ENCODE measurements at regions not wholly inside any gene's neighbourhood (a gene's known extent, or its start where the extent isn't known, plus 50 kb on each side); places are given as distances from the start of the nearest gene placed in this dataset.

DNA sequence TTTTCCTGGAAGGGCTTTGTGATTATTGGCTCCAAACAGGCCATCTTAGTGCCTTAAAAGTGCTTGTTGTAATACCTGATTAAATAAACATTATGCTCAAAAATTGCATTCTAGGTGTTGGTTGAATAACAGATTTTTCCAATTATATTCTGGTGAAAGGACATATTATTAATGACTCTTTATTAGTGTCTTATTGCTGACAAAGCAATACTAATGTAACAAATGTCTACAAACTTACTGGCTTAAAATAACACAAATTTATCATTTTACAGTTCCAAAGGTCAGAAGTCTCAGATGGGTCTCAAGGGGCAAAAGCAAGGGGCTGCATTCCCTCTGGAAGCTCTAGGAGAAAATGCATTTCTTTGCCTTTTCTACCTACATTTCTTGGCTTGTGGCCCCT is 86.9 kb upstream of the CPM start:
- H4K20me1 ChIP-seq (ENCODE audit: insufficient read depth, low read length), result no peaks in the 10 kb centered on the region
- no peaks in the 10 kb centered on the region for H3K79me2 ChIP-seq (ENCODE audit: insufficient read depth, low read depth, low read length)
- no peak for DNase-seq (ENCODE audit: low spot score)
- H3K4me2 ChIP-seq (ENCODE audit: low read length), result no peak overlapping the region
- H3K9me3 ChIP-seq (ENCODE audit: low read length), result no peaks in the 10 kb centered on the region
- no peak for TF ChIP-seq EZH2phosphoT487 (IDR thresholded peaks at IDR 0.05; ENCODE audit: borderline replicate concordance, low read depth, low read length)
- TF ChIP-seq, protein P1, sequence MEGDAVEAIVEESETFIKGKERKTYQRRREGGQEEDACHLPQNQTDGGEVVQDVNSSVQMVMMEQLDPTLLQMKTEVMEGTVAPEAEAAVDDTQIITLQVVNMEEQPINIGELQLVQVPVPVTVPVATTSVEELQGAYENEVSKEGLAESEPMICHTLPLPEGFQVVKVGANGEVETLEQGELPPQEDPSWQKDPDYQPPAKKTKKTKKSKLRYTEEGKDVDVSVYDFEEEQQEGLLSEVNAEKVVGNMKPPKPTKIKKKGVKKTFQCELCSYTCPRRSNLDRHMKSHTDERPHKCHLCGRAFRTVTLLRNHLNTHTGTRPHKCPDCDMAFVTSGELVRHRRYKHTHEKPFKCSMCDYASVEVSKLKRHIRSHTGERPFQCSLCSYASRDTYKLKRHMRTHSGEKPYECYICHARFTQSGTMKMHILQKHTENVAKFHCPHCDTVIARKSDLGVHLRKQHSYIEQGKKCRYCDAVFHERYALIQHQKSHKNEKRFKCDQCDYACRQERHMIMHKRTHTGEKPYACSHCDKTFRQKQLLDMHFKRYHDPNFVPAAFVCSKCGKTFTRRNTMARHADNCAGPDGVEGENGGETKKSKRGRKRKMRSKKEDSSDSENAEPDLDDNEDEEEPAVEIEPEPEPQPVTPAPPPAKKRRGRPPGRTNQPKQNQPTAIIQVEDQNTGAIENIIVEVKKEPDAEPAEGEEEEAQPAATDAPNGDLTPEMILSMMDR (conservative IDR thresholded peaks at IDR 0.05; ENCODE audit: low read length), result no peak
- H3K4me3 ChIP-seq (ENCODE audit: low read depth, low read length, poor library complexity, severe bottlenecking), result no peak overlapping the region
- no TSS peak for BruUV-seq (replicated peaks)
- H2AFZ ChIP-seq (ENCODE audit: low read length), result no peak overlapping the region
- CTCF ChIA-PET (ENCODE audit: unreplicated experiment), result no interaction called here
- no peaks in the 10 kb centered on the region for H3K36me3 ChIP-seq (ENCODE audit: insufficient read depth, low read length)
- POLR2A ChIA-PET, result interaction anchor here (2.5 kb wide), 1 partner anchor 12 kb away, joined by 8 read pairs; no protein-coding TSS in a partner anchor
- intact Hi-C loops (cut with micrococcal nuclease; ENCODE audit: unreplicated experiment), result no loop called here
- no peak overlapping the region for H3K27ac ChIP-seq (ENCODE audit: low read depth, low read length, poor library complexity, severe bottlenecking)
- H3K9me2 ChIP-seq (ENCODE audit: insufficient read depth, low read length), result no peaks in the 10 kb centered on the region
- H3K4me1 ChIP-seq (ENCODE audit: insufficient read depth, low read length, poor library complexity, severe bottlenecking), result no peaks in the 10 kb centered on the region

- Histone ChIP-seq H3K9me3 (ENCODE audit: low read length) (no peaks in the 10 kb centered on the region), H3K4me1 (ENCODE audit: insufficient read depth, low read length, poor library complexity, severe bottlenecking) (no peaks in the 10 kb centered on the region), H2AFZ (ENCODE audit: low read length) (no peak overlapping the region), H3K9me2 (ENCODE audit: insufficient read depth, low read length) (no peaks in the 10 kb centered on the region), H3K36me3 (ENCODE audit: insufficient read depth, low read length) (no peaks in the 10 kb centered on the region), H3K4me2 (ENCODE audit: low read length) (no peak overlapping the region), H3K79me2 (ENCODE audit: insufficient read depth, low read depth, low read length) (no peaks in the 10 kb centered on the region), H4K20me1 (ENCODE audit: insufficient read depth, low read length) (no peaks in the 10 kb centered on the region), H3K27ac (ENCODE audit: low read depth, low read length, poor library complexity, severe bottlenecking) (no peak overlapping the region), H3K4me3 (ENCODE audit: low read depth, low read length, poor library complexity, severe bottlenecking) (no peak overlapping the region)
- intact Hi-C loops (cut with micrococcal nuclease; ENCODE audit: unreplicated experiment), result no loop called here
- DNase-seq (ENCODE audit: low spot score), result no peak
- POLR2A ChIA-PET, result interaction anchor here (1.2 to 1.3 kb wide), 2 partner anchors 9 to 14 kb away, joined by 3 to 6 read pairs; no protein-coding TSS in a partner anchor
- CTCF ChIA-PET (ENCODE audit: unreplicated experiment), result no interaction called here
- no TSS peak for BruUV-seq (replicated peaks)
- TF ChIP-seq, protein P1 (conservative IDR thresholded peaks at IDR 0.05; ENCODE audit: low read length), result no peak
- no peak for TF ChIP-seq EZH2phosphoT487 (IDR thresholded peaks at IDR 0.05; ENCODE audit: borderline replicate concordance, low read depth, low read length)
Observed at GRCh38 chr12:69022674-69023073, 89.7 kb upstream of the CPM start.

GRCh38 chr12:69023840-69024239 is 90.9 kb upstream of the CPM start:
- TF ChIP-seq EZH2phosphoT487 (IDR thresholded peaks at IDR 0.05; ENCODE audit: borderline replicate concordance, low read depth, low read length), result no peak
- TF ChIP-seq, protein P1 (conservative IDR thresholded peaks at IDR 0.05; ENCODE audit: low read length), result no peak
- no TSS peak for BruUV-seq (replicated peaks)
- H3K27ac ChIP-seq (ENCODE audit: low read depth, low read length, poor library complexity, severe bottlenecking), result no peak overlapping the region
- intact Hi-C loops (cut with micrococcal nuclease; ENCODE audit: unreplicated experiment), result no loop called here
- H3K9me2 ChIP-seq (ENCODE audit: insufficient read depth, low read length), result no peaks in the 10 kb centered on the region
- H4K20me1 ChIP-seq (ENCODE audit: insufficient read depth, low read length), result no peaks in the 10 kb centered on the region
- no peaks in the 10 kb centered on the region for H3K36me3 ChIP-seq (ENCODE audit: insufficient read depth, low read length)
- no peak overlapping the region for H3K4me2 ChIP-seq (ENCODE audit: low read length)
- POLR2A ChIA-PET, result interaction anchor here (0.7 to 1.3 kb wide), 5 partner anchors 10 to 436 kb away, joined by 3 to 6 read pairs (median 3); no protein-coding TSS in a partner anchor
- H3K9me3 ChIP-seq (ENCODE audit: low read length), result no peaks in the 10 kb centered on the region
- H3K4me3 ChIP-seq (ENCODE audit: low read depth, low read length, poor library complexity, severe bottlenecking), result no peak overlapping the region
- H3K79me2 ChIP-seq (ENCODE audit: insufficient read depth, low read depth, low read length), result no peaks in the 10 kb centered on the region
- CTCF ChIA-PET (ENCODE audit: unreplicated experiment), result no interaction called here
- DNase-seq (ENCODE audit: low spot score), result no peak
- peak overlapping the region; percentile 28; the same call in 1 of the 2 replicates for H2AFZ ChIP-seq (ENCODE audit: low read length)
- H3K4me1 ChIP-seq (ENCODE audit: insufficient read depth, low read length, poor library complexity, severe bottlenecking), result no peaks in the 10 kb centered on the region
